Type B pancreatic cell (in vitro differentiated cells): ENCODE measurements at regions not wholly inside any gene's neighbourhood (a gene's known extent, or its start where the extent isn't known, plus 50 kb on each side); places are given as distances from the start of the nearest gene placed in this dataset.

ENCODE experiments used
- DNase-seq: peaks from one replicate; pipeline ENCODE4 v3.0.0; 2021; ENCODE audit warnings: mixed read lengths; ENCODE audit not compliant: unreplicated experiment; ENCODE audit errors: extremely low spot score
- H3K27ac Mint-ChIP-seq: 2 replicates; pipeline ENCODE4 v1.8.0; 2021; ENCODE audit warnings: mild to moderate bottlenecking, mixed read lengths
- H3K27me3 Mint-ChIP-seq: 2 replicates; pipeline ENCODE4 v1.8.0; 2021; ENCODE audit warnings: mixed read lengths
- H3K36me3 Mint-ChIP-seq: 2 replicates; pipeline ENCODE4 v1.8.0; 2021; ENCODE audit warnings: mixed read lengths
- H3K4me1 Mint-ChIP-seq: one replicate; pipeline ENCODE4 v1.8.0; 2021; ENCODE audit warnings: mixed read lengths; ENCODE audit not compliant: unreplicated experiment
- H3K4me3 Mint-ChIP-seq: 2 replicates; pipeline ENCODE4 v1.8.0; 2021; ENCODE audit warnings: mild to moderate bottlenecking, mixed read lengths
- H3K9me3 Mint-ChIP-seq: 2 replicates; pipeline ENCODE4 v1.8.0; 2021; ENCODE audit warnings: mixed read lengths
- CTCF ChIP-seq: fragments of 200-600 bp; sonication (generic); conservative IDR thresholded peaks from 2 replicates; pipeline ENCODE4 v1.5.0; 2021; ENCODE audit warnings: antibody characterized with exemption, mild to moderate bottlenecking

GRCh38 chr22:48748860-48749554, 1078.7 kb downstream of the BRD1 start:
- Mint-ChIP-seq H3K27me3 (no peaks in the 10 kb centered on the region), H3K9me3 (no peaks in the 10 kb centered on the region), H3K4me1 (no peaks in the 10 kb centered on the region), H3K4me3 (no peak overlapping the region), H3K36me3 (no peaks in the 10 kb centered on the region), H3K27ac (no peak overlapping the region)
- DNase-seq = no peak
- no peak for TF ChIP-seq CTCF

- DNase-seq = no peak
- no peaks in the 10 kb centered on the region for H3K27me3 Mint-ChIP-seq
- H3K4me3 Mint-ChIP-seq = no peak overlapping the region
- no peaks in the 10 kb centered on the region for H3K9me3 Mint-ChIP-seq
- no peaks in the 10 kb centered on the region for H3K4me1 Mint-ChIP-seq
- no peak for TF ChIP-seq CTCF
- no peak overlapping the region for H3K27ac Mint-ChIP-seq
- no peaks in the 10 kb centered on the region for H3K36me3 Mint-ChIP-seq
Measured at GRCh38 chr22:48748113-48748859, 1079.4 kb downstream of the BRD1 start.

GRCh38 chr22:48746789-48747425, 1080.8 kb downstream of the BRD1 start:
- no peak for DNase-seq
- Mint-ChIP-seq H3K4me3 (no peak overlapping the region), H3K9me3 (no peaks in the 10 kb centered on the region), H3K27ac (no peak overlapping the region), H3K4me1 (no peaks in the 10 kb centered on the region), H3K27me3 (no peaks in the 10 kb centered on the region), H3K36me3 (no peaks in the 10 kb centered on the region)
- TF ChIP-seq CTCF = no peak

GRCh38 chr22:48745842-48746788, 1081.6 kb downstream of the BRD1 start:
- peak; percentile 60 for DNase-seq
- no peaks in the 10 kb centered on the region for H3K36me3 Mint-ChIP-seq
- H3K4me3 Mint-ChIP-seq = no peak overlapping the region
- H3K9me3 Mint-ChIP-seq = no peaks in the 10 kb centered on the region
- H3K27me3 Mint-ChIP-seq = no peaks in the 10 kb centered on the region
- no peaks in the 10 kb centered on the region for H3K4me1 Mint-ChIP-seq
- no peak overlapping the region for H3K27ac Mint-ChIP-seq
- TF ChIP-seq CTCF = no peak
